K562 (cell line): ENCODE measurements at regions not wholly inside any gene's neighbourhood (a gene's known extent, or its start where the extent isn't known, plus 50 kb on each side); places are given as distances from the start of the nearest gene placed in this dataset. TPM values are rescaled to one million over a fixed set of nuclear protein-coding genes. Genes with fewer than 3 reads are reported as not detected.

Experiments
- small RNA-seq: library from RNA; depleted of rRNA; stranded (forward); fragments of <200 nt; gene quantifications from one replicate; pipeline ENCODE3, GENCODE V24; 2014

Small RNAs in the stretch of these regions (small RNA-seq; reads per million reads assigned to genes)
- gene RF00096 = not detected
